ENCODE measurements at regions not wholly inside any gene's neighbourhood (a gene's known extent, or its start where the extent isn't known, plus 50 kb on each side); places are given as distances from the start of the nearest gene placed in this dataset.

- H3K9me3 Mint-ChIP-seq (ENCODE audit: insufficient read depth), result no peaks in the 10 kb centered on the region
- H3K4me3 Mint-ChIP-seq, result no peak overlapping the region
- peaks cover 2% of the 10 kb centered on the region for H3K4me1 Mint-ChIP-seq
- no peaks in the 10 kb centered on the region for H3K27me3 Mint-ChIP-seq
- TF ChIP-seq EZH2 (IDR thresholded peaks at IDR 0.05; ENCODE audit: borderline replicate concordance, insufficient read depth, low read depth, low read length, poor library complexity, severe bottlenecking) (no peak), CTCF (IDR thresholded peaks at IDR 0.05) (no peak)
- ChIA-PET POLR2A (no interaction called here), CTCF (no interaction called here)
- Histone ChIP-seq H2AFZ (ENCODE audit: insufficient read depth, low read depth, low read length, poor library complexity, severe bottlenecking) (no peak overlapping the region), H3K27me3 (replicated peaks in 1 of 4; ENCODE audit: control extremely low read depth in 1 of 4, control insufficient read depth in 3 of 4, insufficient read depth in 4 of 4, low read length in 3 of 4) (no peaks in the 10 kb centered on the region), H3K9me3 (ENCODE audit: control extremely low read depth in 1 of 3, control insufficient read depth in 2 of 3, insufficient read depth in 1 of 3, low read length in 2 of 3) (peaks cover 0 to 4% (median 0%) of the 10 kb centered on the region in 3 donors), H3K4me3 (ENCODE audit: control extremely low read depth in 1 of 5, extremely low read depth in 1 of 5, insufficient read depth in 1 of 5, low read depth in 2 of 5, low read length in 4 of 5) (no peak overlapping the region), H3K4me1 (ENCODE audit: control insufficient read depth in 2 of 2, insufficient read depth in 2 of 2, low read length in 2 of 2) (no peaks in the 10 kb centered on the region), H3K27ac (ENCODE audit: low read length in 2 of 2) (no peak overlapping the region), H3K36me3 (replicated peaks in 1 of 2; ENCODE audit: control extremely low read depth in 1 of 2, control insufficient read depth in 1 of 2, extremely low read depth in 1 of 2, insufficient read depth in 2 of 2, low read length in 1 of 2) (no peaks in the 10 kb centered on the region), H3K9ac (ENCODE audit: low read length) (no peak overlapping the region), H3K4me2 (replicated peaks; ENCODE audit: low read depth, low read length, poor library complexity, severe bottlenecking) (no peak overlapping the region), H4K20me1 (ENCODE audit: control insufficient read depth, insufficient read depth, low read length, poor library complexity, severe bottlenecking) (no peaks in the 10 kb centered on the region), H3K79me2 (ENCODE audit: control insufficient read depth, insufficient read depth, low read length) (no peaks in the 10 kb centered on the region)
- H3K27ac Mint-ChIP-seq, result no peak overlapping the region
- DNase-seq (no peak), ATAC-seq (ENCODE audit: low read depth) (no peak)
- intact Hi-C loops (cut with micrococcal nuclease), result no loop called here
- 90% methylated on average over 2 of the region's 6 CpGs for WGBS (ENCODE audit: insufficient coverage)
These were observed 381.6 kb upstream of the TRIB2 start for GRCh38 chr2:12335131-12335530.

- Histone ChIP-seq H3K4me3 (ENCODE audit: control extremely low read depth in 1 of 5, extremely low read depth in 1 of 5, insufficient read depth in 1 of 5, low read depth in 2 of 5, low read length in 4 of 5) (no peak overlapping the region), H2AFZ (ENCODE audit: insufficient read depth, low read depth, low read length, poor library complexity, severe bottlenecking) (no peak overlapping the region), H3K9ac (ENCODE audit: low read length) (no peak overlapping the region), H3K9me3 (ENCODE audit: control extremely low read depth in 1 of 3, control insufficient read depth in 2 of 3, insufficient read depth in 1 of 3, low read length in 2 of 3) (peaks cover 0 to 4% (median 0%) of the 10 kb centered on the region in 3 donors), H3K79me2 (ENCODE audit: control insufficient read depth, insufficient read depth, low read length) (no peaks in the 10 kb centered on the region), H3K4me1 (ENCODE audit: control insufficient read depth in 2 of 2, insufficient read depth in 2 of 2, low read length in 2 of 2) (no peaks in the 10 kb centered on the region), H4K20me1 (ENCODE audit: control insufficient read depth, insufficient read depth, low read length, poor library complexity, severe bottlenecking) (no peaks in the 10 kb centered on the region), H3K36me3 (replicated peaks in 1 of 2; ENCODE audit: control extremely low read depth in 1 of 2, control insufficient read depth in 1 of 2, extremely low read depth in 1 of 2, insufficient read depth in 2 of 2, low read length in 1 of 2) (no peaks in the 10 kb centered on the region), H3K27me3 (replicated peaks in 1 of 4; ENCODE audit: control extremely low read depth in 1 of 4, control insufficient read depth in 3 of 4, insufficient read depth in 4 of 4, low read length in 3 of 4) (no peaks in the 10 kb centered on the region), H3K4me2 (replicated peaks; ENCODE audit: low read depth, low read length, poor library complexity, severe bottlenecking) (no peak overlapping the region), H3K27ac (ENCODE audit: low read length in 2 of 2) (no peak overlapping the region)
- DNase-seq (no peak), ATAC-seq (ENCODE audit: low read depth) (no peak)
- CTCF ChIA-PET, result no interaction called here
- 83% methylated on average over 1 of the region's 2 CpGs for WGBS (ENCODE audit: insufficient coverage)
- no peak overlapping the region for H3K27ac Mint-ChIP-seq
- peaks cover 2% of the 10 kb centered on the region for H3K4me1 Mint-ChIP-seq
- POLR2A ChIA-PET, result no interaction called here
- TF ChIP-seq EZH2 (IDR thresholded peaks at IDR 0.05; ENCODE audit: borderline replicate concordance, insufficient read depth, low read depth, low read length, poor library complexity, severe bottlenecking), result no peak
- TF ChIP-seq CTCF (IDR thresholded peaks at IDR 0.05), result no peak
- H3K4me3 Mint-ChIP-seq, result no peak overlapping the region
- H3K27me3 Mint-ChIP-seq, result no peaks in the 10 kb centered on the region
- H3K9me3 Mint-ChIP-seq (ENCODE audit: insufficient read depth), result no peaks in the 10 kb centered on the region
- intact Hi-C loops (cut with micrococcal nuclease), result no loop called here
These were observed 380.7 kb upstream of the TRIB2 start for GRCh38 chr2:12335995-12336394.

Measured in B cell (primary cell).